Fibroblast of villous mesenchyme (primary cell): ENCODE measurements at regions not wholly inside any gene's neighbourhood (a gene's known extent, or its start where the extent isn't known, plus 50 kb on each side); places are given as distances from the start of the nearest gene placed in this dataset.

Source experiments
- DNase-seq: peaks from one replicate; pipeline ENCODE4 v3.0.0-alpha.2; 2010; ENCODE audit warnings: low read depth
- H3K4me3 ChIP-seq: 2 replicates; pipeline ENCODE4 v1.5.1; 2011; ENCODE audit warnings: low read depth, mild to moderate bottlenecking, low read length
- CTCF ChIP-seq: IDR thresholded peaks from 2 replicates; pipeline ENCODE4 v1.5.1; 2012; ENCODE audit warnings: low read depth, mild to moderate bottlenecking, low read length; ENCODE audit not compliant: insufficient read depth

DNA sequence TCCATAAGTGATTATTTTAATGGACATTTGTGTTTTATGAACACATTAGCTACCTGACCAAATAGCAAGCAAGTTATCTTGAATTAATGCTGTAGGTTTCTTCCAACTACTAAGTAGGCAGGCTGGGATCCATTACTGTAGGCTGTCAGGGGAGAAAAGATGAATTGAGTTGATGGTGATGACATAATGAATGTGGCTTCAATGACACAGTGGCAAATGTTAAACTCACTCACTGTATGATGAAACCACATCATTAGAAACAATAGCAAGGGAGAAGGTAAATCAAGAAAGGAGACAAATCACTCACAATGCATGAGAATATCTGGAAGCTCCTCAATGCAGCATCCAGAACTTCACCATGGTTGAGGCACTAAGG, 529.7 kb upstream of the CITED2 start:
- no peak for DNase-seq
- TF ChIP-seq CTCF = no peak
- H3K4me3 ChIP-seq = no peak overlapping the region

DNA sequence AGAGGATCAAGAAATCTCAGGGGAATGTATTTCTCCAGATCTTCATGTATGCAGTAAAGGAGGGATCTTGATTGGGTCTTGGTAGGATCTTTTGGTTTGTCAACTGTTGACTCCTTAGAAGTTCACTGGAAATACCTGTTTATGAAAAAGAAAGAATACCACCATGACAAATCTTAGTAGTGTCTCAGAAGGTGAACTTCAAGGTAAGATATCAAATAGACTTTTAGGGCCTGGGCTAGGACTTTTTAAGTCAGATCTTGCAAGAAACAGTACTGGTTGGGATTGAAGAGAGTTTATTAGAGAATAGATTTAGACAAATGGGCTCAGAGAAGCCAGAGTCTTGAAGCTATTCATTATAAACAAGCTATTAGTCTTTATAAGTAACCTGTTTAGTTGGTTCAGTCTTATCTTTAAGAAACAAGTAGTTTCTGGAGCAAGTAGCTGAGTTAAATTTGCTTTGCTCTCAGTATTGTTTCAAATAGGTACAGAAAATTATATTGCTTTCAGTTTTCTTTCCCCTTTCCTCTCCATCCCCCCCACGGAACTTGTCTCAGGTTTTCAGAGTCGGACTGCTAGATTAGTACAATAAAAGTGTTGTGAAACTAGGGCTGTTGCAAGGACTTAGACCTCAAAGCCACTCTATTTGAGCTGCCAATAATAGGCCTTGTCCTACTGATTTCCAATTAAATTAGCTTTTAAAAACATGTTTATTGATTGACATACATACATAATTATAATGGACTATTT, 529.1 kb upstream of the CITED2 start:
- H3K4me3 ChIP-seq = no peak overlapping the region
- TF ChIP-seq CTCF = no peak

GRCh38 chr6:139895205-139895793, 520.9 kb upstream of the CITED2 start:
- H3K4me3 ChIP-seq = no peak overlapping the region
- DNase-seq = no peak

More for the DNA sequence above, 529.1 kb upstream of the CITED2 start:
- no peak for DNase-seq

DNA sequence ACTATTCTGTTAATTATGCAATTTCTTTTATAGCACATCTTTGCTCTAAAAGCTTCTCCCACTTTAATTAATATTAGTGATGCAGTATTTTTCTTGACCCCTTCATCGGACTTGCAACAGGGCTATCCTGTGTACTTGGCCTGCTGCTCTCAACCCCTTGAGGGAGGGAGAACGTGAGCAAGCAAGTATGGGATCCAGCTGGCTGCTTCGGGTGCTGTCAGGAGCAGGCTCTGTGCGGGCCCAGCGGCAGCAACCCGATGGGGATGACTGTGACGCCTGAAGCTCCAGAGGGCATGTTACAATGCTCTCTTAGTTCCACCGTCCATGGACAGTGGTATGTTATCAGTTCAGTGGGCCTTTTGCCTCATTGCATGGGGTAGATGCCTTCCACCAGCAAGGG, 519.8 kb upstream of the CITED2 start:
- TF ChIP-seq CTCF = no peak
- no peak for DNase-seq
- H3K4me3 ChIP-seq = no peak overlapping the region

More at GRCh38 chr6:139895205-139895793, 520.9 kb upstream of the CITED2 start:
- TF ChIP-seq CTCF = peak; percentile 30

- TF ChIP-seq CTCF = no peak
- no peak for DNase-seq
- H3K4me3 ChIP-seq = no peak overlapping the region
Measured at GRCh38 chr6:139891471-139891870, 517.0 kb upstream of the CITED2 start.

GRCh38 chr6:139888681-139889122, 514.3 kb upstream of the CITED2 start:
- DNase-seq = no peak
- no peak for TF ChIP-seq CTCF

More at GRCh38 chr6:139888681-139889122, 514.3 kb upstream of the CITED2 start:
- no peak overlapping the region for H3K4me3 ChIP-seq
